GM12801 (cell line): ENCODE measurements at regions not wholly inside any gene's neighbourhood (a gene's known extent, or its start where the extent isn't known, plus 50 kb on each side); places are given as distances from the start of the nearest gene placed in this dataset.

Experiments
- TF ChIP-seq, protein P1 (sequence below): IDR thresholded peaks from one replicate; pipeline ENCODE4 v1.5.1; 2011; ENCODE audit warnings: control low read depth; ENCODE audit not compliant: insufficient read length; ENCODE audit errors: extremely low read depth

DNA sequence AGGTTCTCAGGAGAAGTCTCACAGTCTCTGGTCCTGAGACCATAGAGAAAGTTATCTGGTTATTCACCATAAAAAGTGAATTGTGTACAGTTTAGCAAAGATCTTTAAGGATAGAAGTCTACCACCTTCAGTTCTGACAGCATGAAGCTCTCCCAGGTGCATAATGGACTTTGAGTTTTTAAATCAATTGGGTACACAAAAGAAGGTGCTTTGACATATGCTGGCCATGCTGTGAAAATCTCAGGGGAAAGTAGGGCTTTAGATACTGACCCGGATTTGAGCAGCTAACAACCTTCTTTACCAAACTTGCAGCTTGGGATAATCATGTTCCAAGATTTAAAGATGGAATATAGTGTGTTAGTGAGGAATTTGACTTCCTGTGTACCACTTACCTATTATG is 264.2 kb downstream of the ZSWIM6 start:
- TF ChIP-seq, protein P1, sequence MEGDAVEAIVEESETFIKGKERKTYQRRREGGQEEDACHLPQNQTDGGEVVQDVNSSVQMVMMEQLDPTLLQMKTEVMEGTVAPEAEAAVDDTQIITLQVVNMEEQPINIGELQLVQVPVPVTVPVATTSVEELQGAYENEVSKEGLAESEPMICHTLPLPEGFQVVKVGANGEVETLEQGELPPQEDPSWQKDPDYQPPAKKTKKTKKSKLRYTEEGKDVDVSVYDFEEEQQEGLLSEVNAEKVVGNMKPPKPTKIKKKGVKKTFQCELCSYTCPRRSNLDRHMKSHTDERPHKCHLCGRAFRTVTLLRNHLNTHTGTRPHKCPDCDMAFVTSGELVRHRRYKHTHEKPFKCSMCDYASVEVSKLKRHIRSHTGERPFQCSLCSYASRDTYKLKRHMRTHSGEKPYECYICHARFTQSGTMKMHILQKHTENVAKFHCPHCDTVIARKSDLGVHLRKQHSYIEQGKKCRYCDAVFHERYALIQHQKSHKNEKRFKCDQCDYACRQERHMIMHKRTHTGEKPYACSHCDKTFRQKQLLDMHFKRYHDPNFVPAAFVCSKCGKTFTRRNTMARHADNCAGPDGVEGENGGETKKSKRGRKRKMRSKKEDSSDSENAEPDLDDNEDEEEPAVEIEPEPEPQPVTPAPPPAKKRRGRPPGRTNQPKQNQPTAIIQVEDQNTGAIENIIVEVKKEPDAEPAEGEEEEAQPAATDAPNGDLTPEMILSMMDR, result no peak

DNA sequence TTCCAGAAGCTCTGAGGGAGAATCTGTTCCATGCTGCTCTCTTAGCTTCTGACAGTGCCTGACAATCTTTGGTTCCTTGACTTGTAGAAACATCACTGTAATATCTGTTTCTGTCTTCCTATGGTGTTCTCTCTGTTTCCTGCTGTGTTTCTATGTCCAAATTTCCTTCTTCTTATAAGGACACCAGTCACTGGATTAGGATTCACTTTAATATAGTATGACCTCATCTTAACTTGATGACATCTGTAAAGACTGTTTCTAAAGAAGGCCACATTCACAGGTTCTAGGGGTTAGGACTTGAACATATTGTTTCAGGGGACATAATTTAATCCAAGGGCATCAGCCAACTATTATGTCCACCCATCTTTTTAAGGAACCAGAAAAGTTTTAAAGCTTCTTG is 265.6 kb downstream of the ZSWIM6 start:
- TF ChIP-seq, protein P1, result no peak

DNA sequence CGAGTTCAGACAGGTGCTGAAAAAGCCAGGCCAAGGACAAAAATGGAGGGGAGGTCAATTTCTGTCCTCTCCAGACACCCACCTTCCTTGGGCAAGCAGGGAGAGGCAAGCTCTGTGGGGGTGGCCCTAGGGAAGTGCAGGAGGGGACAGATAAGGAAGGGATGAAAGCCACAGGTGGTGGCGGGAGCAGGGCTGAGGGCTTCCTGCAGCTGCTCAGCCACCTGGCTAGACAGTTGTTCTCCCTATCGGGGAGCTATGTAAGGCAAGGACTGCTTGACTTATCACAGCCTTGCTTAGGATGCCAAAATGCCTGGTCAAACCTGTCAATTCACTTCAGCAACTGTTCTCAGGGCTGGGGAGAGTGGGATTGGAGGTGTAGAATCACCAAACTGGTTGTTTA is 266.1 kb downstream of the ZSWIM6 start:
- TF ChIP-seq, protein P1, result no peak

DNA sequence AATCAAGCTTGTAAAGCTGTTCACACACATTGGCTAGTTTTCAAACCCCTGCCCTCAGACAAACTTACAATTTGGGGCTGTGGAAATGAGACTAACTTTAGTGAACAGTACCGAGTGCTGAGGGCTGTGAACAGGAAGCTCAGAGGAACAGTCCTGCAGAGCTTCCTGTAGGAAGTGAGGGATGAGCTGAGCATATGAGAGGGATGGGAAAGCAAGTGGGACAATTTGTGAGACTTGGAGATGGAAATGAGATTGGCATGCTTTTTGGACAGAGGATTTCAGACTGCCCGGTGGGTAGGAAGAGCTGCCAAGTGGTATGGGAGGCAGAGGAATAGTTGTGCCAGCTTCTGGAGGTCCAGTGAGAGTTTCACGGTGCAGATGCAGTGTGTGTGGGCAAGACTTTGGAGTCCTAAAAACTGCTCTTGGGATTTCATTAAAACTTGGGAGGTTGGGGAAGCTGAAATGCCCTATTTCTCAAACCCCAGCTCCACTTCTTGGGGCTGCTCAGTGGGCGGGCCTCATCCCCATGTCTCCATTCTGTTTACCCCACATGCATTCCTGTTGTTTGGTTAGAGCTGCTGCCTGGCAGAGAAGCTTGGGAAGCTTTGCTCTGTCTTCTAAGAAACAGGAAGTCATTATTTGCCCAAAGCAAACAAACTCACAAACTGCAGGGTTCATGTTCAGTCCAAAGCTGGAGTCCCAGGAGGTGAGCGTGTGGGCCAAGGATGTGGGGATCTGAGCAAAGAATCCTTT is 267.5 kb downstream of the ZSWIM6 start:
- TF ChIP-seq, protein P1, result no peak

DNA sequence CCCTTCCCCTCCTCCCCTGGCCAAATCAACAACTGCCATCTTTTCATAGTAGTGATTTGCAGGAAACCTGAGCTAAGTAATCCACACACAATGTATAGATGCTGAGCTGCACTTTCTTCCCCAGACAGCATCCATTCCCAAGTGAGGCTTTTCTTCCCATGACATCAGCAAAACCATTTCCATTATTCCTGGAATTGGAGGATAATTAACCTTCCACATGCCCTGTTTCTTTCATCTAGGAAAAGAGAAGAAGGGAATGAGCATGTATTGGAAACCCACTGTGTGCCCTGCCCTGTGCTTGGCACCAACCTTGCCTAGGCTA is 268.0 kb downstream of the ZSWIM6 start:
- TF ChIP-seq, protein P1, result no peak

DNA sequence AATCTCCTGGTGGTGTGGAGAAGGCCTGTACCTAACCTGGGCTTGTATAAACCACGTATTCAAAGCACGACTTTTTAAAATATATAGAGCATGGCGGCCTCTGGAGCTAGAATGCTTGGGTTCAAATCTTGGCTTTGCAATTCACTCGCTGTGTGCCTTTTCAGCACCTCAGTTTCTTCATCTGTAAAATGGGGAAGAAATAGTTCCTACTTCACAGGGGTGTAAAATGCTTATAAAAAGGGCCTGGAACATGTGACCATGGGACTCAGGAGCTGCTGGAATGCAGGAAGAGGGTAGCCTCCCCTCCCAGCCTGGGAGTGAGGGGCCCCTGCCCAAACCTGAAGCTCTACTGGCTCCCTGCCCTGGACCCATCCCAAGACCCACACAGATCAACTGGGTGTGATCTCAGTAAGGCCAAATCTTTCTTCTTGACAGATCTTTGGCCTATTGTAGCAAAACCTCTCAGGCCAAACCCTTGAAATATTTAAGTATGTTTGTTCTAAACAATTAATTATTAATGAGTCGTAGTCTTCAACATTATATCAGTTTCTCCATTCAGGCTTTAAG is 269.0 kb downstream of the ZSWIM6 start:
- TF ChIP-seq, protein P1, result no peak

DNA sequence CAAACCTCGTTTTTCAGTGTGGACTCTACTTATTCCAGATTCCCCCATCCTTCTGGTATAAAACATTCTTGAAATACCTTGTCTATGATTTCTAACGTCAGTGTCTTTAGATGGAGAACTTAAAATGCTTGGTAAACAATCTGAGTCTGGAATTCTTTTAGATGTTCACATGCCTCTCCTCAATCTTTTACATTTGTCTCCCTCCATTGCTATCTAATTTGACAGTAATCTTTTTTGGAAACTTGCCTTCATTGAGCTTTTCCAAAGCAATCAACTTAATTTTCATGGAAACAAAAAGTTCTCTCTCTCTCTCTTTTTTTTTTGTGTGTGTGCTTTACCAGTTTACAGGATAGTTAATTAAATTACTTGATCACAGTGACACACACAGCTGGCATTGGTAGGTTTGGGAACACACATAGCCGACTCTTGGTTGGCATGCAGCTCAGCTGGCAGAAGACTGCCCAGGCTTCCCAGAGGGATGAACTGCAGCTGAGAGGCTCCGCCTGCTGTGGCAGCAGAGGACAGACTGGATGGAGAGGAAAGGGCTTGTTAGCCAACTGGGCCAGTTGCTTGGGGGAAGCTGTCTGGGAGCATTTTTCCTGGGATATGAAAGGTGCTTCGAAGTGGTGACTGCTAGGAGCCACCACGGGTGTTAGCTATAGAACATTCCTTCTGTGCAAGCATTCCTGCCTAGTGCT is 271.3 kb downstream of the ZSWIM6 start:
- TF ChIP-seq, protein P1, result no peak
